ENCODE measurements at regions not wholly inside any gene's neighbourhood (a gene's known extent, or its start where the extent isn't known, plus 50 kb on each side); places are given as distances from the start of the nearest gene placed in this dataset.

- TF ChIP-seq CTCF (conservative IDR thresholded peaks at IDR 0.05) = no peak
- H3K27ac ChIP-seq = no peak overlapping the region
Observed at GRCh38 chr1:4273243-4273642, 373.2 kb upstream of the C1orf174 start.

GRCh38 chr1:4273747-4274146, 373.7 kb upstream of the C1orf174 start:
- no peak overlapping the region for H3K27ac ChIP-seq
- TF ChIP-seq CTCF (conservative IDR thresholded peaks at IDR 0.05) = no peak

- TF ChIP-seq CTCF (conservative IDR thresholded peaks at IDR 0.05) = no peak
- no peak overlapping the region for H3K27ac ChIP-seq
Observed at GRCh38 chr1:4275083-4275482, 375.0 kb upstream of the C1orf174 start.

- TF ChIP-seq CTCF (conservative IDR thresholded peaks at IDR 0.05) = no peak
- no peak overlapping the region for H3K27ac ChIP-seq
Observed at GRCh38 chr1:4276238-4276637, 376.2 kb upstream of the C1orf174 start.

GRCh38 chr1:4277598-4277997, 376.8 kb upstream of the AJAP1 start:
- H3K27ac ChIP-seq = no peak overlapping the region
- no peak for TF ChIP-seq CTCF (conservative IDR thresholded peaks at IDR 0.05)

- no peak for TF ChIP-seq CTCF (conservative IDR thresholded peaks at IDR 0.05)
- no peak overlapping the region for H3K27ac ChIP-seq
Observed at GRCh38 chr1:4284976-4285375, 369.4 kb upstream of the AJAP1 start.

- no peak overlapping the region for H3K27ac ChIP-seq
- no peak for TF ChIP-seq CTCF (conservative IDR thresholded peaks at IDR 0.05)
Observed at GRCh38 chr1:4292861-4293260, 361.5 kb upstream of the AJAP1 start.

All from VCaP (cell line).